ENCODE measurements at regions not wholly inside any gene's neighbourhood (a gene's known extent, or its start where the extent isn't known, plus 50 kb on each side); places are given as distances from the start of the nearest gene placed in this dataset.

- CTCF ChIA-PET (ENCODE audit: unreplicated experiment): no interaction called here
- Histone ChIP-seq H3K36me3 (ENCODE audit: insufficient read depth, low read length) (no peaks in the 10 kb centered on the region), H3K9me3 (ENCODE audit: low read length) (no peaks in the 10 kb centered on the region), H3K9me2 (ENCODE audit: insufficient read depth, low read length) (no peaks in the 10 kb centered on the region), H3K4me1 (ENCODE audit: insufficient read depth, low read length, poor library complexity, severe bottlenecking) (peaks cover 7% of the 10 kb centered on the region), H4K20me1 (ENCODE audit: insufficient read depth, low read length) (no peaks in the 10 kb centered on the region), H3K4me3 (ENCODE audit: low read depth, low read length, poor library complexity, severe bottlenecking) (no peak overlapping the region), H3K4me2 (ENCODE audit: low read length) (no peak overlapping the region), H3K79me2 (ENCODE audit: insufficient read depth, low read depth, low read length) (no peaks in the 10 kb centered on the region), H2AFZ (ENCODE audit: low read length) (no peak overlapping the region), H3K27ac (ENCODE audit: low read depth, low read length, poor library complexity, severe bottlenecking) (no peak overlapping the region)
- no peak for DNase-seq (ENCODE audit: low spot score)
- intact Hi-C loops (cut with micrococcal nuclease; ENCODE audit: unreplicated experiment): no loop called here
- TF ChIP-seq EZH2phosphoT487 (IDR thresholded peaks at IDR 0.05; ENCODE audit: borderline replicate concordance, low read depth, low read length) (no peak), CTCF (conservative IDR thresholded peaks at IDR 0.05; ENCODE audit: low read length) (no peak)
- POLR2A ChIA-PET: no interaction called here
- no TSS peak for BruUV-seq (replicated peaks)
These were observed 330.3 kb upstream of the NPVF start for GRCh38 chr7:25558605-25559004.

DNA sequence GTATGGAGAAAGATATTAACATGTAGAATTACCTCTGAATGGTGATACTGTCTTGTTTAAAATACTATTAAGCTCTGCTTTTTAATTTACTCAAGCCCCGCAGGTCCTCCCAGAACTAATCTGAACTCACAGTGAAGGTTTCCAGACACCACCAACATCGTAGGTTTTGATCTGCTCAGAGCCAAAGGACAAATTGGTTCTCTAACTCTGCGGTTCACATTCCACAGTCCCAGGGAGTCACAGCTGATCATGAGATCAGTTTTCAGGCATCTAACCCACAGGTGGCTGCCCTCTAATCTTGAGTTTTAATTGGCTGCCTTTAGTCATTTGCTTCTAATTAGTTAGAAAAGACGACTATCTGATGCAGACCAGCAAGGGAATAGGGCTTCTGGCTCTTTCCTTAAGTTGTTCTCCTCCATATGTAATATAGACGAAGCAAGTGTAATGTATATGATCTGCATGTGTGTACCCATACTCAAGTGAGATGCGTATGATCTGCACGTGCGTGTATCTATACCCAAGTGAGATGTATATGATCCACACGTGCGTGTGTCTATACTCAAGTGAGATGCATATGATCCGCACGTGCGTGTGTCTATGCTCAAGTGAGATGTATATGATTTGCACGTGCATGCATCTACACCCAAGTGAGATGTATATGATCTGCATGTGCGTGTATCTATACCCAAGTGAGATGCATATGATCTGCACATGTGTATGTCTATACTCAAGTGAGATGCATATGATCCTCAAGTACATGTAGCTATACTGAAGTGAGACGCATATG lies 331.5 kb upstream of the NPVF start:
- POLR2A ChIA-PET: interaction anchor here (0.6 to 0.7 kb wide), 2 partner anchors 12 to 299 kb away, joined by 3 to 7 read pairs; no protein-coding TSS in a partner anchor
- peaks cover 7% of the 10 kb centered on the region for H3K4me1 ChIP-seq (ENCODE audit: insufficient read depth, low read length, poor library complexity, severe bottlenecking)
- H3K9me2 ChIP-seq (ENCODE audit: insufficient read depth, low read length): no peaks in the 10 kb centered on the region
- H3K36me3 ChIP-seq (ENCODE audit: insufficient read depth, low read length): no peaks in the 10 kb centered on the region
- H3K9me3 ChIP-seq (ENCODE audit: low read length): no peaks in the 10 kb centered on the region
- no peak overlapping the region for H3K27ac ChIP-seq (ENCODE audit: low read depth, low read length, poor library complexity, severe bottlenecking)
- no peak overlapping the region for H3K4me2 ChIP-seq (ENCODE audit: low read length)
- no TSS peak for BruUV-seq (replicated peaks)
- no peaks in the 10 kb centered on the region for H4K20me1 ChIP-seq (ENCODE audit: insufficient read depth, low read length)
- TF ChIP-seq EZH2phosphoT487 (IDR thresholded peaks at IDR 0.05; ENCODE audit: borderline replicate concordance, low read depth, low read length) (no peak), CTCF (conservative IDR thresholded peaks at IDR 0.05; ENCODE audit: low read length) (no peak)
- H3K4me3 ChIP-seq (ENCODE audit: low read depth, low read length, poor library complexity, severe bottlenecking): no peak overlapping the region
- H2AFZ ChIP-seq (ENCODE audit: low read length): no peak overlapping the region
- CTCF ChIA-PET (ENCODE audit: unreplicated experiment): no interaction called here
- no peaks in the 10 kb centered on the region for H3K79me2 ChIP-seq (ENCODE audit: insufficient read depth, low read depth, low read length)
- intact Hi-C loops (cut with micrococcal nuclease; ENCODE audit: unreplicated experiment): no loop called here
- no peak for DNase-seq (ENCODE audit: low spot score)

DNA sequence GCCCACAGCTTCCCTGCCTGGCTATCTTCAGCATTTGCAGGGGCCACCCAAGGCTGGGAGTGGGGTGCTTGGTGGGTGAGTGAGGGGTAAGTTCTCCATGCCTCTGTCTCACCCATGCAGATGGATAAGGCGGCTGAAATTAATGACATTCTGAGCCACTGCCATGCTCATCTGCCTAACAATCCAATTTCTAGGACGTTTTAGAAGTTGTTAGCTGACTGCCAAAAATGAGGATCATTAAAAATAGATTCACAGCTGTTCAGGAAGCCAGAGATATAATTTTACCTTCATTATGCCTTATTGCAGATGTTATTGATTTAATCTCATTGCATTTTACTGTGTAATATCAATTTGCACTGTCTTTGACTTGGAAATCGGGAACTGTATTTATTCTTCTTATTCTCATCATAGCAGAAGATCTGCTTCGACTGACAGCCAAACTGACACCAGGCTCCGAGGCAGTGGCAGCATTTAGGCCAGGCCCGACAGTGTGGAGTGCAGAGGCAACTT lies 334.4 kb upstream of the NPVF start:
- DNase-seq (ENCODE audit: low spot score): no peak
- Histone ChIP-seq H3K9me2 (ENCODE audit: insufficient read depth, low read length) (no peaks in the 10 kb centered on the region), H3K4me1 (ENCODE audit: insufficient read depth, low read length, poor library complexity, severe bottlenecking) (peaks cover 7% of the 10 kb centered on the region), H3K36me3 (ENCODE audit: insufficient read depth, low read length) (peaks cover 2% of the 10 kb centered on the region; the same call in 1 of the 2 replicates), H3K4me2 (ENCODE audit: low read length) (no peak overlapping the region), H3K79me2 (ENCODE audit: insufficient read depth, low read depth, low read length) (no peaks in the 10 kb centered on the region), H3K27ac (ENCODE audit: low read depth, low read length, poor library complexity, severe bottlenecking) (no peak overlapping the region), H3K4me3 (ENCODE audit: low read depth, low read length, poor library complexity, severe bottlenecking) (no peak overlapping the region), H3K9me3 (ENCODE audit: low read length) (no peaks in the 10 kb centered on the region), H2AFZ (ENCODE audit: low read length) (no peak overlapping the region), H4K20me1 (ENCODE audit: insufficient read depth, low read length) (no peaks in the 10 kb centered on the region)
- intact Hi-C loops (cut with micrococcal nuclease; ENCODE audit: unreplicated experiment): no loop called here
- CTCF ChIA-PET (ENCODE audit: unreplicated experiment): interaction anchor here (0.6 kb wide), 1 partner anchor 47 kb away, joined by 7 read pairs; no protein-coding TSS in a partner anchor
- POLR2A ChIA-PET: interaction anchor here (0.6 kb wide), 1 partner anchor 1480 kb away, joined by 9 read pairs; no protein-coding TSS in a partner anchor
- BruUV-seq (replicated peaks): no TSS peak
- TF ChIP-seq CTCF (conservative IDR thresholded peaks at IDR 0.05; ENCODE audit: low read length): no peak
- no peak for TF ChIP-seq EZH2phosphoT487 (IDR thresholded peaks at IDR 0.05; ENCODE audit: borderline replicate concordance, low read depth, low read length)

Data from OCI-LY7 (cell line).